ENCODE measurements at regions not wholly inside any gene's neighbourhood (a gene's known extent, or its start where the extent isn't known, plus 50 kb on each side); places are given as distances from the start of the nearest gene placed in this dataset.

- TF ChIP-seq, protein P1, sequence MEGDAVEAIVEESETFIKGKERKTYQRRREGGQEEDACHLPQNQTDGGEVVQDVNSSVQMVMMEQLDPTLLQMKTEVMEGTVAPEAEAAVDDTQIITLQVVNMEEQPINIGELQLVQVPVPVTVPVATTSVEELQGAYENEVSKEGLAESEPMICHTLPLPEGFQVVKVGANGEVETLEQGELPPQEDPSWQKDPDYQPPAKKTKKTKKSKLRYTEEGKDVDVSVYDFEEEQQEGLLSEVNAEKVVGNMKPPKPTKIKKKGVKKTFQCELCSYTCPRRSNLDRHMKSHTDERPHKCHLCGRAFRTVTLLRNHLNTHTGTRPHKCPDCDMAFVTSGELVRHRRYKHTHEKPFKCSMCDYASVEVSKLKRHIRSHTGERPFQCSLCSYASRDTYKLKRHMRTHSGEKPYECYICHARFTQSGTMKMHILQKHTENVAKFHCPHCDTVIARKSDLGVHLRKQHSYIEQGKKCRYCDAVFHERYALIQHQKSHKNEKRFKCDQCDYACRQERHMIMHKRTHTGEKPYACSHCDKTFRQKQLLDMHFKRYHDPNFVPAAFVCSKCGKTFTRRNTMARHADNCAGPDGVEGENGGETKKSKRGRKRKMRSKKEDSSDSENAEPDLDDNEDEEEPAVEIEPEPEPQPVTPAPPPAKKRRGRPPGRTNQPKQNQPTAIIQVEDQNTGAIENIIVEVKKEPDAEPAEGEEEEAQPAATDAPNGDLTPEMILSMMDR (IDR thresholded peaks at IDR 0.05; ENCODE audit: insufficient read depth, low read length, poor library complexity, severe bottlenecking), result no peak
- TF ChIP-seq EZH2phosphoT487 (conservative IDR thresholded peaks at IDR 0.05; ENCODE audit: low read length), result no peak
Measured at GRCh38 chr5:164346785-164347630, 841.6 kb downstream of the MAT2B start.

Measured in SU-DHL-6 (cell line).